HepG2 (cell line): ENCODE measurements at regions not wholly inside any gene's neighbourhood (a gene's known extent, or its start where the extent isn't known, plus 50 kb on each side); places are given as distances from the start of the nearest gene placed in this dataset.

ENCODE experiments used
- FOXK2 ChIP-seq: fragments of 450-650 bp; IDR thresholded peaks from 2 replicates; pipeline ENCODE4 v1.6.1; 2016
- JUNB ChIP-seq: sonication (generic); formaldehyde crosslinking; IDR thresholded peaks from 2 replicates; pipeline ENCODE4 v1.8.0; 2022; ENCODE audit warnings: missing genetic modification reagents, mild to moderate bottlenecking, borderline replicate concordance
- RFX5 ChIP-seq: IDR thresholded peaks from 2 replicates; pipeline ENCODE4 v1.6.1; 2011; ENCODE audit warnings: low read depth, low read length, improper control_type of control experiment
- ZNF503 ChIP-seq: sonication (generic); formaldehyde crosslinking; IDR thresholded peaks from 2 replicates; pipeline ENCODE4 v1.4.0; 2020; ENCODE audit warnings: missing genetic modification reagents
- ZNF629 ChIP-seq: sonication (generic); formaldehyde crosslinking; conservative IDR thresholded peaks from 2 replicates; pipeline ENCODE4 v1.5.0; 2020; ENCODE audit warnings: missing genetic modification reagents
- ZNF788 ChIP-seq: sonication (generic); formaldehyde crosslinking; IDR thresholded peaks from 2 replicates; pipeline ENCODE4 v1.5.0; 2020; ENCODE audit warnings: mild to moderate bottlenecking, missing genetic modification reagents, borderline replicate concordance
- TF ChIP-seq, protein P1 (sequence below): sonication (generic); formaldehyde crosslinking; IDR thresholded peaks from 2 replicates; pipeline ENCODE4 v1.4.0; 2020; ENCODE audit warnings: missing genetic modification reagents

- no peak for TF ChIP-seq ZNF788
- TF ChIP-seq, protein P1, sequence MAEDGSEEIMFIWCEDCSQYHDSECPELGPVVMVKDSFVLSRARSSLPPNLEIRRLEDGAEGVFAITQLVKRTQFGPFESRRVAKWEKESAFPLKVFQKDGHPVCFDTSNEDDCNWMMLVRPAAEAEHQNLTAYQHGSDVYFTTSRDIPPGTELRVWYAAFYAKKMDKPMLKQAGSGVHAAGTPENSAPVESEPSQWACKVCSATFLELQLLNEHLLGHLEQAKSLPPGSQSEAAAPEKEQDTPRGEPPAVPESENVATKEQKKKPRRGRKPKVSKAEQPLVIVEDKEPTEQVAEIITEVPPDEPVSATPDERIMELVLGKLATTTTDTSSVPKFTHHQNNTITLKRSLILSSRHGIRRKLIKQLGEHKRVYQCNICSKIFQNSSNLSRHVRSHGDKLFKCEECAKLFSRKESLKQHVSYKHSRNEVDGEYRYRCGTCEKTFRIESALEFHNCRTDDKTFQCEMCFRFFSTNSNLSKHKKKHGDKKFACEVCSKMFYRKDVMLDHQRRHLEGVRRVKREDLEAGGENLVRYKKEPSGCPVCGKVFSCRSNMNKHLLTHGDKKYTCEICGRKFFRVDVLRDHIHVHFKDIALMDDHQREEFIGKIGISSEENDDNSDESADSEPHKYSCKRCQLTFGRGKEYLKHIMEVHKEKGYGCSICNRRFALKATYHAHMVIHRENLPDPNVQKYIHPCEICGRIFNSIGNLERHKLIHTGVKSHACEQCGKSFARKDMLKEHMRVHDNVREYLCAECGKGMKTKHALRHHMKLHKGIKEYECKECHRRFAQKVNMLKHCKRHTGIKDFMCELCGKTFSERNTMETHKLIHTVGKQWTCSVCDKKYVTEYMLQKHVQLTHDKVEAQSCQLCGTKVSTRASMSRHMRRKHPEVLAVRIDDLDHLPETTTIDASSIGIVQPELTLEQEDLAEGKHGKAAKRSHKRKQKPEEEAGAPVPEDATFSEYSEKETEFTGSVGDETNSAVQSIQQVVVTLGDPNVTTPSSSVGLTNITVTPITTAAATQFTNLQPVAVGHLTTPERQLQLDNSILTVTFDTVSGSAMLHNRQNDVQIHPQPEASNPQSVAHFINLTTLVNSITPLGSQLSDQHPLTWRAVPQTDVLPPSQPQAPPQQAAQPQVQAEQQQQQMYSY (CRISPR knock-in tag), result no peak
- no peak for TF ChIP-seq ZNF629 (CRISPR knock-in tag)
- TF ChIP-seq FOXK2, result no peak
- no peak for TF ChIP-seq JUNB (CRISPR knock-in tag)
- no peak for TF ChIP-seq ZNF503 (CRISPR knock-in tag)
- TF ChIP-seq RFX5, result no peak
These were observed 53.8 kb upstream of the BOC start for GRCh38 chr3:113157408-113158030.
